Eye (tissue), 1 donor: ENCODE measurements at regions not wholly inside any gene's neighbourhood (a gene's known extent, or its start where the extent isn't known, plus 50 kb on each side); places are given as distances from the start of the nearest gene placed in this dataset.

Source experiments
- DNase-seq: peaks from one replicate; pipeline ENCODE4 v3.0.0-alpha.2; 2015

- no peak for DNase-seq
Observed at GRCh38 chr3:5071061-5071460, 51.0 kb upstream of the ARL8B start.

- DNase-seq, result no peak
Observed at GRCh38 chr3:5072100-5072816, 49.8 kb upstream of the ARL8B start.
